GM19023 (cell line): ENCODE measurements at regions not wholly inside any gene's neighbourhood (a gene's known extent, or its start where the extent isn't known, plus 50 kb on each side); places are given as distances from the start of the nearest gene placed in this dataset.

Experiments
- ATAC-seq: cut with Tn5 transposase; IDR thresholded peaks from one replicate; pipeline ENCODE4 v1.9.1; 2021; ENCODE audit warnings: mild to moderate bottlenecking, moderate library complexity; ENCODE audit not compliant: unreplicated experiment

- no peak for ATAC-seq
Observed at GRCh38 chrX:124518885-124519284, 172.5 kb downstream of the SH2D1A start.

DNA sequence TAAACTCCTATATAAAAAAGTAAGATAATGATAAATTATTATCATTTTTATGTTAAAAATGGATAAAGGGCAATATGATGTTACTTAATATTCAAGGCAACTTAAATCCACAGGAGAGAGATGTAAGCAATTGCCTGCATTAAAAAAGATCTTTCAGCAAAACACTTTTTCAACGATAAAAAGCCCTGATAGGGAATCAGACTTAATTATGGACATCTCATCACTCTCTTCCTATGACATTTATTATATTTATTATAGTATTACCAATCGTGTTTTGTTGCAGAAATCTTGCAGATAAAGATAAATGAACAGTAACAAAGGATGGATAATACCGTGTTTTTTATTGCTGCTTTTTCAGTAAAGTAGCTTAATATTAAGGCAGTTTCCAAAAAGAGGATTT, 178.5 kb downstream of the SH2D1A start:
- ATAC-seq, result no peak

DNA sequence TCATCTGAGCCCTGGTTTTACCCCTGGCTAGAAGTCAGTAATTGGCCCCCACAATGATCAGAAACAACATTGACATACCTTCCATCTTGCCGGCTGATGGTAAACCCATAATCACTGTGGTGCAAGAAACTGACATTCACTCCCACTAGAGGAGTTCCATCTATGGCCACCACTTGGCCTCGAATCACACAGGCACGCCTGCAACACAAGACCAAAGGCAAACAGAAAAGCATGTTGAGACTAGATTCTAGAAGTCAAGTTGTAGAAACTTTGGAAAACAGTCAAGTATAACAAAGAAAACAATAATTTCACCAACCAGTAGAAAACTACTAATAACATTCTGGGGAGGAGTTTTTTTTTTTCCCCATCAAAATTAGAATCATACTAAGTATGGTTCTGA, 183.4 kb downstream of the SH2D1A start:
- ATAC-seq, result no peak

- ATAC-seq, result no peak
Observed at GRCh38 chrX:124530803-124531202, 184.4 kb downstream of the SH2D1A start.

DNA sequence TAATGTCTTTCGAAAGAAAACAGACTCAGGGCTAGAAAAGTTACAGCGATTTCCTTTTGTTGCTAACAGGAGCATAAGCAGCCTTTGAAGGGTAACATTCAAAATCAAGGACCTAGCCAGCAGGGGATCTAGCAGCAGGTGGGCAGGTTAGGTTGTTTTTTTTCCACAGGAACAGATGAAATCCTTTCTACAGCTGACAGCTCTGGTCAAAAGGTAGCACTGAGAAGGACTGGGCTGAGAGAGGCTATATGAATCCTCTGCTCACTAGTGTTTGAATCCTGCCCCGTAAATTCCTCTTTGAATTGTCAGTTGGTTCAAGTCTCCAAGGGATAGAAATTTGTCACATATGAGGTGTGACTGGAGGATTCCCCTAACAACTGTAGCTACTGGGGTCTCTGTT, 188.2 kb downstream of the SH2D1A start:
- ATAC-seq, result no peak

GRCh38 chrX:124540474-124540873, 194.1 kb downstream of the SH2D1A start:
- no peak for ATAC-seq

GRCh38 chrX:124548571-124548970, 202.2 kb downstream of the SH2D1A start:
- no peak for ATAC-seq

GRCh38 chrX:124555036-124555595, 208.8 kb downstream of the SH2D1A start:
- ATAC-seq, result no peak

- no peak for ATAC-seq
Observed at GRCh38 chrX:124557976-124558375, 211.6 kb downstream of the SH2D1A start.

DNA sequence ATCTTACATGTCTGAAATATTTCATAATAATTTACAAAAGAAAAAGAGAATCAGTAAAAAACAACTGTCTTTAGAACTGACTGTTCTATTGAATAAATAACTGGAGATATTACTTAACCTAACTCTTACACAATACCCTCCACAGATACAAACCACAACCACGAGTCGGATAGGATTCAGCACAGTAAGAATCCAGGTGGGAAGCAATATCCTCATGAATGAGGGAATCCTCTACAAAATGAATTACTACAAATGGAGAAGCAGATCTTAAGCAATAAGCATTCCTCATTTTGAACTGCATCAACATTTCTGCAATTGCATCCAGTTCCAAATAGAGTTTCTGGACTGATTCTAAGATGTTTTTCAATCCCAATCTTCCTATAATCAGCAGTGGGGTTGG, 227.1 kb downstream of the SH2D1A start:
- ATAC-seq, result no peak

- ATAC-seq, result no peak
Observed at GRCh38 chrX:124592744-124593143, 246.4 kb downstream of the SH2D1A start.

GRCh38 chrX:124594017-124594651, 247.8 kb downstream of the SH2D1A start:
- no peak for ATAC-seq

DNA sequence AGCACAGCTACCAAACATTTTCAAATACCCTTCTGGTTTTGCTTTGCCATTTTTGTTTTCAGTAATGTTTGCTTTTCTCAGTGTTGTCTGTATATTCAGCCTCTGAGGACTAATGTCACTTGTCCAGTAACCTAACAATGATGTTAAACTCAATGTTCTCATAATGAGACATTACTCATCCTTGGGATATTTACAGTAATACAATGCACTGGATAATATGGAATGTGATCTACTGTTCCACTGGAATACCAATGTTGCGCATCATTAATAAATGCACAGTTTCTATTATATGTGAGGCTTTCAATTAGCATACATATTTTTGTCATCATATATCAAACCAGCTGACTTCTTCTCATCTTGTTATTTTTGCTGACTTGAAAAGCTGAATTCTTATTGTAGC, 259.1 kb downstream of the SH2D1A start:
- no peak for ATAC-seq

DNA sequence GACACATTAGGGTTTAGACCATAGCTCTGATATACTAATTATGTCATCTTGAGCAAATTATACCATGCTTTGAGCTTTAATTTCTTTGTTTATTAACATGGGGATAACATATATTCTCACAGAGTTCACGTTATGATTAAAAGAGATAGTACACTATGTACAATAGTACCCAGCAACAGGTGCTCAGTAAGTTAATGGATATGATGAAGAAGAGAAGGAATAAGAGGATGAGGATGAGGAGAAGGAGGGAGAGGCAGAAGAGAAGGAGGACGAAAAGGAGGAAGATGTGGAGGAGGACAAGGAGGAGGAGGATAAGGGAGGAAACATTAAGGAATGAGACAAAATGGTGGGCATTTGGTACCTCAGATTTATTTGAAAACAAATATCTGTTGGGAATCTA, 260.4 kb downstream of the SH2D1A start:
- ATAC-seq, result no peak

- ATAC-seq, result no peak
Observed at GRCh38 chrX:124619710-124620109, 273.3 kb downstream of the SH2D1A start.

- no peak for ATAC-seq
Observed at GRCh38 chrX:124634363-124634762, 288.0 kb downstream of the SH2D1A start.

GRCh38 chrX:124641737-124642491, 295.6 kb downstream of the SH2D1A start:
- no peak for ATAC-seq

DNA sequence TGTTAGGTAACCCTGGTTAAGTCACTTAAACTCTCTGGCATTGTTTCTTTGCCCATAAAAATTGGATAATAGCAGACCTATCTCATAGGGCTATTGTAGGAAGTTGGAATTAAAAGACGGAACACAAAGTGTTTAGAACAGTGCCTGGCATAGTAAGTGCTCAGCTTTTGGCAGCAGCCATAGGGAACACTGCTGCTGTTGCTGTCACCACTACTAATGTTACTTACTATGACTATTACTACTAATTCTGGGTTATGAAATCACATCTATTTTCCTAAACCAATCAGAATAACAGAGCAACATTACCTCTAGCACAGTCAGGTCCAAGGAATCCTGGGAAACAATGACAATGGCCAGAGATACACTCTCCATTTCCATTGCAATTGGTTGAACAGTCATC, 300.0 kb downstream of the SH2D1A start:
- no peak for ATAC-seq

DNA sequence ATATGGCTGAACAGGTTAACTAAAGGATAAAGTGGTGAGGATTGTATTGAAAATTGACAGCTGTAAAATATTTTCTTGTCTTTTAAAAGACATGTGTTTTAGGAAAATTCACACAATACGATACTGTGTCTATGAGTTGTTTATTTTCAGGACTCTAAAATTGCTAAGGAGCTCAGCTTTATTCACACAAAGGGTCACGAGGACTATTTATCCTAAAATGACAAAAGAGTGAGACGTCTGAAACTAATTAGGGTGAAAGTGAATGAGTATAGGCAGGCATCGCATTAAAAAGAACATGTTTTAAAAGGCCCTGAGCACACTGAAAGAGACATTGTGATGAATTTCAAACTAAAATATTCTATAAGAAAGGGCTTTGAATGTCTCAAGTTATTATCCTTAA, 304.7 kb downstream of the SH2D1A start:
- no peak for ATAC-seq

DNA sequence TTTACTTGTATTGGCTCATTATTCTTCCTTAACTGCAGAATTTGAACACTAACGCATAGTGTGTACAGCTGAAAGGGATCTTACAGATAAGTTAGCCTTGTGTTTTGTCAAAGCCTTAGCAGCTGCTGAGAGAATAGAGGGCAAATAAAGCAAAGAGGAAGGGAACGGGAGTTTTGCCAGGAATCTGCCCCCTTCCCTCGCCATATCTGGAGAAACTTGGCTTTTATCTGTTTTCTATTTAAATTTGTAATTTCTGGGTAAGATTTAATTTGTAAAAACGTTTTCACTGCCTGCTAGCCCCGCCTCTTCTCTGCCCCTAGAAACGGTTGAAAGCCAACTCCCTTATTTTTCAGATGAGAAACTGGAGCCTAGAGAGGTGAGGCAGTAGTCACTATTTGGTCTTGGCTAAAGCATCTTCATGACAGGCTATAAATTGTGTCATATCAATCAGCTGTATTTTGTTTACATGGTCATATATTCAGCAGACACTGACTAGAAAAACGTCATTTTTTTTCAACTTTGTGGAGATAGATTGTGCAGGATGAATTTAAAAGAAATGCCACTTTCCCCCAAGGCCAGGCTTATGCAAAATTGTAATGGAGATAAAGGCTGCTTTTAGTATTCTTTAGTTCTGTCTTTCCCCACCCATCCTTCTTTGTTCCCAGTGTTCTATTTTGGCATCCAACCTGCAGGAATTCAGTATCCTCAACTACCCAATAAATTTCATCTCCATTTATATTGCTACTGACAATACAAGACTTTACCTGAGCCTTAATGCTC, 319.4 kb downstream of the SH2D1A start:
- ATAC-seq, result no peak

DNA sequence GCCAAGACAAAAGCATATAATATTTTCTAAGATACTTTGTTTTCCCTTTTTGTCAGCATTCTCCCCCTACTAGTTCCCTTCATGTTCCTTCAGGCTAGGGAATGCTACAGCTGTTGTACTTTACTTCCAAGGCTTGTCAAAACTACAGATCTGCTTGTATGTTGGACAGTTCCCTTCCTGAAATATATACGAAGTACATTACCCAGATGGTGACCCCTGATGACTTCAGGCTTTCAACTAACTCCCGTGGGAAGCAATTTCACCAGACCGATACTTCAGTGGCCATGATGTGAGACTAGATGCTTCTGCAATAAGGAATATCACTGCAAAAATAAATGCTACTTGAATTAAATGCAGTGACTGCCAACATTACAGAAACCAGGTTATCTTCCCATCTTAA, 332.8 kb downstream of the SH2D1A start:
- ATAC-seq, result no peak

DNA sequence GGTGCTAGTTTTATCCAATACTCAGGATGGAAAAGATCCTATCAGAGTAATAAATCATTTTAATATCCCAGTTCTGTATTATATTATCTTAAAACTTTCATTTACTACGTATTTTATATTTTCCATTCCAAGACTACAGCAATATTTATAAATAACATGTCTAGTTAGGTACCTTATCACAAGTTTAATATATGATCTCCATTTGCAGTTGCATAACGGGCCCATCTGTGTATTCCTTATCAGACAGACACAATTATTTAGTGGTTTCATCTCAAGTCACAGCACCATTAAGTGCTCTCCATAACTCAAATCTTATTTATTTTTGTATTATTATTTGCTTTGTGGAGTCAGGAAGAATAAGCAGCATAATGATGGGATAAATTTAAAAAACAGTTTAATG, 333.9 kb downstream of the SH2D1A start:
- no peak for ATAC-seq
